ENCODE measurements at regions not wholly inside any gene's neighbourhood (a gene's known extent, or its start where the extent isn't known, plus 50 kb on each side); places are given as distances from the start of the nearest gene placed in this dataset.

GRCh38 chr7:109126404-109127050, 556.9 kb downstream of the DNAJB9 start:
- DNase-seq = no peak

- no peak for DNase-seq
These were observed 557.5 kb downstream of the DNAJB9 start for GRCh38 chr7:109127145-109127544.

GRCh38 chr7:109131141-109131540, 561.5 kb downstream of the DNAJB9 start:
- no peak for DNase-seq

GRCh38 chr7:109136893-109137292, 567.2 kb downstream of the DNAJB9 start:
- no peak for DNase-seq

- DNase-seq = no peak
These were observed 585.1 kb downstream of the DNAJB9 start for GRCh38 chr7:109154748-109155147.

- no peak for DNase-seq
These were observed 588.6 kb downstream of the DNAJB9 start for GRCh38 chr7:109158246-109158645.

- no peak for DNase-seq
These were observed 607.0 kb downstream of the DNAJB9 start for GRCh38 chr7:109176661-109177060.

- DNase-seq = no peak
These were observed 608.7 kb downstream of the DNAJB9 start for GRCh38 chr7:109178342-109178741.

- no peak for DNase-seq
These were observed 609.9 kb downstream of the DNAJB9 start for GRCh38 chr7:109179601-109180000.

GRCh38 chr7:109190766-109191398, 621.2 kb downstream of the DNAJB9 start:
- no peak for DNase-seq

GRCh38 chr7:109206196-109206595, 636.5 kb downstream of the DNAJB9 start:
- no peak for DNase-seq

- no peak for DNase-seq
These were observed 643.4 kb downstream of the DNAJB9 start for GRCh38 chr7:109213081-109213480.

GRCh38 chr7:109215341-109215740, 645.7 kb downstream of the DNAJB9 start:
- no peak for DNase-seq

GRCh38 chr7:109224100-109224499, 654.4 kb downstream of the DNAJB9 start:
- no peak for DNase-seq

- DNase-seq = no peak
These were observed 657.0 kb downstream of the DNAJB9 start for GRCh38 chr7:109226699-109227098.

GRCh38 chr7:109235316-109235715, 665.6 kb downstream of the DNAJB9 start:
- no peak for DNase-seq

GRCh38 chr7:109246330-109247077, 676.8 kb downstream of the DNAJB9 start:
- no peak for DNase-seq

- no peak for DNase-seq
These were observed 687.3 kb downstream of the DNAJB9 start for GRCh38 chr7:109256762-109257560.

- no peak for DNase-seq
These were observed 689.5 kb downstream of the DNAJB9 start for GRCh38 chr7:109259151-109259550.

- DNase-seq = no peak
These were observed 692.1 kb downstream of the DNAJB9 start for GRCh38 chr7:109261781-109262180.

- DNase-seq = no peak
These were observed 696.9 kb downstream of the DNAJB9 start for GRCh38 chr7:109266610-109267009.

- no peak for DNase-seq
These were observed 706.7 kb downstream of the DNAJB9 start for GRCh38 chr7:109276348-109276747.

Measured in amygdala (tissue), 56 donors.